HG03439 (cell line): ENCODE measurements at regions not wholly inside any gene's neighbourhood (a gene's known extent, or its start where the extent isn't known, plus 50 kb on each side); places are given as distances from the start of the nearest gene placed in this dataset.
A peak's percentile ranks its signal among the peaks of the same experiment; 100 is the strongest.

ENCODE experiments used
- ATAC-seq: cut with Tn5 transposase; IDR thresholded peaks from one replicate; pipeline ENCODE4 v1.9.1; 2021; ENCODE audit warnings: mild to moderate bottlenecking, moderate library complexity; ENCODE audit not compliant: unreplicated experiment

GRCh38 chr2:8197101-8197500, 484.8 kb upstream of the ID2 start:
- no peak for ATAC-seq

- ATAC-seq, result no peak
Measured at GRCh38 chr2:8197825-8198224, 484.0 kb upstream of the ID2 start.

GRCh38 chr2:8198766-8199382, 483.0 kb upstream of the ID2 start:
- ATAC-seq, result no peak

- peak; percentile 55 for ATAC-seq
Measured at GRCh38 chr2:8202132-8202531, 479.7 kb upstream of the ID2 start.

- ATAC-seq, result no peak
Measured at GRCh38 chr2:8203364-8203763, 478.5 kb upstream of the ID2 start.

- ATAC-seq, result no peak
Measured at GRCh38 chr2:8204711-8205110, 477.1 kb upstream of the ID2 start.

- no peak for ATAC-seq
Measured at GRCh38 chr2:8209494-8209893, 472.4 kb upstream of the ID2 start.

- no peak for ATAC-seq
Measured at GRCh38 chr2:8211384-8211783, 470.5 kb upstream of the ID2 start.

GRCh38 chr2:8212239-8212638, 469.6 kb upstream of the ID2 start:
- no peak for ATAC-seq

GRCh38 chr2:8214036-8214615, 467.7 kb upstream of the ID2 start:
- ATAC-seq, result no peak

GRCh38 chr2:8215159-8215863, 466.5 kb upstream of the ID2 start:
- no peak for ATAC-seq

- ATAC-seq, result no peak
Measured at GRCh38 chr2:8215982-8216381, 465.9 kb upstream of the ID2 start.

- ATAC-seq, result no peak
Measured at GRCh38 chr2:8216397-8216796, 465.5 kb upstream of the ID2 start.

- ATAC-seq, result no peak
Measured at GRCh38 chr2:8217468-8218030, 464.3 kb upstream of the ID2 start.

- no peak for ATAC-seq
Measured at GRCh38 chr2:8219096-8219495, 462.8 kb upstream of the ID2 start.

GRCh38 chr2:8219631-8220355, 462.1 kb upstream of the ID2 start:
- no peak for ATAC-seq

GRCh38 chr2:8222979-8223694, 458.7 kb upstream of the ID2 start:
- no peak for ATAC-seq

- no peak for ATAC-seq
Measured at GRCh38 chr2:8223695-8224346, 458.0 kb upstream of the ID2 start.

GRCh38 chr2:8224347-8225190, 457.3 kb upstream of the ID2 start:
- ATAC-seq, result no peak
